WTC11 (cell line): ENCODE measurements at regions not wholly inside any gene's neighbourhood (a gene's known extent, or its start where the extent isn't known, plus 50 kb on each side); places are given as distances from the start of the nearest gene placed in this dataset.

ENCODE experiments used
- TF ChIP-seq, protein P1 (sequence below): sonication (generic); formaldehyde crosslinking; IDR thresholded peaks from 2 replicates; pipeline ENCODE4 v1.8.1; 2022; ENCODE audit warnings: low read depth, mild to moderate bottlenecking, moderate library complexity, missing genetic modification reagents, borderline replicate concordance
- TF ChIP-seq, protein P2 (sequence below): fragments of 200-600 bp; IDR thresholded peaks from 2 replicates; pipeline ENCODE4 v1.8.0; 2022; ENCODE audit warnings: antibody characterized with exemption

DNA sequence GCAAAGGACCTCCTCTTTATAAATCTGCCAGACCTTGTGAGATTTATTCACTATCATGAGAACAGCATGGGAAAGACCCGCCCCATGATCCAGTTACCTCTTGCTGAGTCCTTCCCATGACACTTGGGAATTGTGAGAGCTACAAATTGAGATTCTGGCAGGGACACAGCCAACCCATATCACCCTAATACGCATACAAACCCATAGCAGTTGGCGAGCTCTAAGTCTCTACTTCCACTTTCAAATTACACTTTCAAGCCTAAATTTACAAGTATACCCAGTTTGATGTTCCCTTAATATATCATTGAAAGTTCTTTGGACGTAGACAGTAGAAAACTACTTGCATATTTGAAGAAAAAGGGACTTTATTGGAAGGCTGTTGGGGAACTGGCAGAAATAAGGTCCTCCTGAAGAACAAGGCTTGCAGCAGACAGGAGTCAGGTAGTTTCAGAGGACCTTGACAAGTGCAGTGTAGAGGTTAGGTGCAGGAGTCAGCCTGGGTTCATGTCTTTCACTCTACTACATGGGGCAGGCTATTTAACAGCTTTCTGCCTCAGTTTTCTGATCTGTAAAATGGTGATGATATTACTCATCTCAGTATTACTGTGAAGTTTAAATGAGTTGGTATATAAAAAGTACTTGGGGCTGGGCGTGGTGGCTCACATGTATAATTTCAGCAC is 107.9 kb upstream of the EEF2KMT start:
- TF ChIP-seq, protein P1, sequence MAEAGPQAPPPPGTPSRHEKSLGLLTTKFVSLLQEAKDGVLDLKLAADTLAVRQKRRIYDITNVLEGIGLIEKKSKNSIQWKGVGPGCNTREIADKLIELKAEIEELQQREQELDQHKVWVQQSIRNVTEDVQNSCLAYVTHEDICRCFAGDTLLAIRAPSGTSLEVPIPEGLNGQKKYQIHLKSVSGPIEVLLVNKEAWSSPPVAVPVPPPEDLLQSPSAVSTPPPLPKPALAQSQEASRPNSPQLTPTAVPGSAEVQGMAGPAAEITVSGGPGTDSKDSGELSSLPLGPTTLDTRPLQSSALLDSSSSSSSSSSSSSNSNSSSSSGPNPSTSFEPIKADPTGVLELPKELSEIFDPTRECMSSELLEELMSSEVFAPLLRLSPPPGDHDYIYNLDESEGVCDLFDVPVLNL (CRISPR knock-in tag), result no peak
- TF ChIP-seq, protein P2, sequence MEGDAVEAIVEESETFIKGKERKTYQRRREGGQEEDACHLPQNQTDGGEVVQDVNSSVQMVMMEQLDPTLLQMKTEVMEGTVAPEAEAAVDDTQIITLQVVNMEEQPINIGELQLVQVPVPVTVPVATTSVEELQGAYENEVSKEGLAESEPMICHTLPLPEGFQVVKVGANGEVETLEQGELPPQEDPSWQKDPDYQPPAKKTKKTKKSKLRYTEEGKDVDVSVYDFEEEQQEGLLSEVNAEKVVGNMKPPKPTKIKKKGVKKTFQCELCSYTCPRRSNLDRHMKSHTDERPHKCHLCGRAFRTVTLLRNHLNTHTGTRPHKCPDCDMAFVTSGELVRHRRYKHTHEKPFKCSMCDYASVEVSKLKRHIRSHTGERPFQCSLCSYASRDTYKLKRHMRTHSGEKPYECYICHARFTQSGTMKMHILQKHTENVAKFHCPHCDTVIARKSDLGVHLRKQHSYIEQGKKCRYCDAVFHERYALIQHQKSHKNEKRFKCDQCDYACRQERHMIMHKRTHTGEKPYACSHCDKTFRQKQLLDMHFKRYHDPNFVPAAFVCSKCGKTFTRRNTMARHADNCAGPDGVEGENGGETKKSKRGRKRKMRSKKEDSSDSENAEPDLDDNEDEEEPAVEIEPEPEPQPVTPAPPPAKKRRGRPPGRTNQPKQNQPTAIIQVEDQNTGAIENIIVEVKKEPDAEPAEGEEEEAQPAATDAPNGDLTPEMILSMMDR, result no peak
